ENCODE measurements at regions not wholly inside any gene's neighbourhood (a gene's known extent, or its start where the extent isn't known, plus 50 kb on each side); places are given as distances from the start of the nearest gene placed in this dataset.

DNA sequence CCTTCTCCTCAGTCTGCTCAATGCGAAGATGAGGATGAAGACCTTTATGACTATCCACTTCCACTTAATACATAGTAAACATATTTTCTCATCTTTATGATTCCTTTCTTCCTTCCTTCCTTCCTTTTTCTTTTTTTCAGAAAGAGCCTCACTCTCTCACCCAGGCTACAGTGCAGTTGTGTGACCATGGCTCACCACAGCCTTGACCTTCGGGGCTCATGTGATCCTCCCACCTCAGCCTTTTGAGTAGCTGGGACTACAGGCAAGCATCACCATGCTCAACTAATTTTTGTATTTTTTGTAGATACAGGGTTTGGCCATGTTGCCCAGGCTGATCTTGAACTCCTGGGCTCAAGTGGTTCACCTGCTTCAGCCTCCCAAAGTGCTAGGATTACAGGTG, 52.0 kb upstream of the RAP2B start:
- H3K27me3 ChIP-seq (ENCODE audit: control insufficient read depth, insufficient read depth, low read length) = no peaks in the 10 kb centered on the region
- DNase-seq = no peak
- H3K9me3 ChIP-seq (replicated peaks; ENCODE audit: control insufficient read depth, low read depth, low read length) = no peaks in the 10 kb centered on the region
- H3K4me3 ChIP-seq (ENCODE audit: low read length) = no peak overlapping the region
- H3K27ac ChIP-seq (ENCODE audit: low read length) = no peak overlapping the region
- no peaks in the 10 kb centered on the region for H3K36me3 ChIP-seq (ENCODE audit: control insufficient read depth, insufficient read depth, low read length)
- no peaks in the 10 kb centered on the region for H3K4me1 ChIP-seq (ENCODE audit: control insufficient read depth, insufficient read depth, low read length)
- 89% methylated on average over 1 of the region's 2 CpGs for WGBS (ENCODE audit: insufficient coverage)

DNA sequence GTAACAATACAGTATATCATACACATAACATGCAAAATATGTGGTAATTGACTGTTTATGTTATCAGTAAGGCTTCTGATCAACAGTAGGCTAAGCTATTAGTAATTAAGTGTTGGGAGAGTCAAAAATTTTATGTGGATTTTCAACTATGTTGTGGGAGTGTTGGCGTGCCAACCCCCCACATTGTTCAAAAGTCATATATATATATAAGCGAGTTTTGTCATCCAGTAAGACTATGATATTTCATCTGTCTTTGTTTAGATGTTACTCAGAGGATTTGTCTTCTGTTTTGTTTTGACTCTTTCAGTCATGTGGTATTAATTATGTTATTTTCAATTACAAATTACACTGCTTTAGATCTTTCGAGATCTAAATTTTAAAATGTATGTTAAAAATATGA, 51.0 kb upstream of the RAP2B start:
- no peak for DNase-seq
- Histone ChIP-seq H3K4me1 (ENCODE audit: control insufficient read depth, insufficient read depth, low read length) (no peaks in the 10 kb centered on the region), H3K36me3 (ENCODE audit: control insufficient read depth, insufficient read depth, low read length) (no peaks in the 10 kb centered on the region), H3K4me3 (ENCODE audit: low read length) (no peak overlapping the region), H3K27ac (ENCODE audit: low read length) (no peak overlapping the region), H3K9me3 (replicated peaks; ENCODE audit: control insufficient read depth, low read depth, low read length) (no peaks in the 10 kb centered on the region), H3K27me3 (ENCODE audit: control insufficient read depth, insufficient read depth, low read length) (no peaks in the 10 kb centered on the region)
- WGBS (ENCODE audit: insufficient coverage) = no CpG with 5 or more reads among the region's 3 CpGs
